Activated naive CD4-positive, alpha-beta T cell treated with anti-CD3 and anti-CD28 coated beads, Interleukin-2, amount 50 U/mL, for 72 hours (primary cell): ENCODE measurements at regions not wholly inside any gene's neighbourhood (a gene's known extent, or its start where the extent isn't known, plus 50 kb on each side); places are given as distances from the start of the nearest gene placed in this dataset.

Source experiments
- ATAC-seq, 2 donors: fragments of 150-1000 bp; cut with Tn5 transposase; 2 replicates each; pipeline ENCODE4 v1.10.0; 2021; ENCODE audit warnings: mild to moderate bottlenecking in 2 of 2, moderate library complexity in 2 of 2
- DNase-seq, 2 donors: peaks; one replicate each; pipeline ENCODE4 v3.0.0; 2021 to 2022; ENCODE audit warnings: low spot score in 2 of 2
- H3K27ac Mint-ChIP-seq, 2 donors: one replicate each; pipeline ENCODE4 v1.8.0; 2022; ENCODE audit warnings: mild to moderate bottlenecking in 2 of 2, mixed read lengths in 2 of 2
- H3K36me3 Mint-ChIP-seq, 2 donors: one replicate each; pipeline ENCODE4 v1.8.0; 2022; ENCODE audit warnings: mixed read lengths in 2 of 2
- H3K9me3 Mint-ChIP-seq, 2 donors: one replicate each; pipeline ENCODE4 v1.8.0; 2022; ENCODE audit warnings: mixed read lengths in 2 of 2

DNA sequence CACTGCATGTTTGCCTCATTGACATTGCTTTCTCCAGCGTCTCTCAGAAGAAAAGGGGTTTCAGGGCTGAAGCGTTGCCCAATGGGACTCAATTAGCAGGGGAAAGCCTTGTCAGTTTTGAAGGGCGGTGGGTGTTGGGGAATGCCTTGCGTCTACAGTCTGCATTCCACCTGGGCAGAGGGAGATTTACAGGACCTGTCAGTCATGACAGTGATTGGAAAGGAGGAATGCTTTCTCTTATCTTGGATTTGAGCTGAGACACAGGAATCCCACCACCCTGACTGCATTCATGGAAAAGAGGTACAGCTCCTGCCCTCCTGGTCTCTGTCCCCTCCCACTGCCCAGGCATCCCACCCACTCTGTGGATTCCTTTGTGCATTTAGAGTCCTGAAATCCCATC is 123.9 kb downstream of the ACKR3 start:
- no peaks in the 10 kb centered on the region for H3K9me3 Mint-ChIP-seq
- ATAC-seq (no peak), DNase-seq (no peak)
- no peak overlapping the region for H3K27ac Mint-ChIP-seq
- H3K36me3 Mint-ChIP-seq: no peaks in the 10 kb centered on the region

DNA sequence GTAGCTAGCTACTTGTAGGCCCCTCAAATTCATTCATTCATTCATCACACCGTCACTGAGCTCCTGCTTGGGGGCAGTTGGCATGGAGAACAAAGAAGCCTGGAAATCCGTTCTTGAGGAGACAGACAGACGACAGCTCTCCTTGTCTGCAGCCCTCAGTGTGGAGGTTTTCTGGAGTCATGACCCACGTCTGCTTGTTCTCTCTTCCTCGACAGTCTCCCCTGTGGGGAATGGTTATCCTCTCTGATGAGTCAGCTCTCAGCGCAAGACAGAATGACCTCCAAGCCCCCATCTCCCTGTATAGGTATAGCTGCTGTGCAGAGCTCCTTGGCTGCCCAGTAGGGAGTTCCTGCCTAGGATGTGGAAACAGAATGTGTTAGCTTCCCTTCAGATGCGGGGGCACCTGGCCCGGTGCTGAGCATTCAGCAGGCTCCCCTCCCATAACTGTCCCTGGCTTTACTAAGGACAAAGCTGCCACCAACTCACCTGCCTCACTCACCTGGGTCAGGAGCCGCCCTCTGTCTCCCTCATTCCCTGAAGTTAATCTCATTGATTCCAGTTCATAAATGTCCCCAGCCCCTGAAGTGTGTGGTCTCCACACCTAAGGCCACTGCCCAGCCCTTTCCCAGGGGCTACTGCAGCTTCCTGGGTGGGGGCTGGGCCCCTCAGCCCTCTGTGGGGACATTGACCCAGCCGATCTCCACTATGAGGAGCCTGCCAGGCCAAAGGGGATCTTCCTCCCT is 124.7 kb downstream of the ACKR3 start:
- H3K9me3 Mint-ChIP-seq: no peaks in the 10 kb centered on the region
- H3K27ac Mint-ChIP-seq: peak overlapping the region in 1 of 2 donors; percentile 93
- DNase-seq (no peak), ATAC-seq (no peak)
- H3K36me3 Mint-ChIP-seq: no peaks in the 10 kb centered on the region

DNA sequence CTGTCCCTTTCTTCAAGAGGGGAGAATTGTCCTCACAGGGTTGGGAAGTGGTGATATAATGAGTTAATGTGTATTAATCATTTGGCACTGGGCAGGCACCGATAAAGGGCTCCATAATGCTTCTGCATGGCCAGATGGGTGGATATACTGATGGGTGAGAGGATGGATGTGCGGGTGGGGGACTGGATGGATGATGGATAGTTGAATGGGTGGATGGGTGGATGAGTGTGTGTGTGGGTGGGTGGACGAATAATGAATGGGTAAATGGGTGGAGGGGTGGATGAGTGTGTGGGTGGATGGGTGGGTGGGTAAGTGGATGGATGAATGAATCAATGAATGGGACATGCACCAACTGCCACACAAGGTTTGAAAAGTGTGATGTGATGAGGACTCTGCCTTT is 127.2 kb downstream of the ACKR3 start:
- no peaks in the 10 kb centered on the region for H3K36me3 Mint-ChIP-seq
- DNase-seq: no peak
- H3K27ac Mint-ChIP-seq: no peak overlapping the region
- no peak for ATAC-seq
- H3K9me3 Mint-ChIP-seq: no peaks in the 10 kb centered on the region

DNA sequence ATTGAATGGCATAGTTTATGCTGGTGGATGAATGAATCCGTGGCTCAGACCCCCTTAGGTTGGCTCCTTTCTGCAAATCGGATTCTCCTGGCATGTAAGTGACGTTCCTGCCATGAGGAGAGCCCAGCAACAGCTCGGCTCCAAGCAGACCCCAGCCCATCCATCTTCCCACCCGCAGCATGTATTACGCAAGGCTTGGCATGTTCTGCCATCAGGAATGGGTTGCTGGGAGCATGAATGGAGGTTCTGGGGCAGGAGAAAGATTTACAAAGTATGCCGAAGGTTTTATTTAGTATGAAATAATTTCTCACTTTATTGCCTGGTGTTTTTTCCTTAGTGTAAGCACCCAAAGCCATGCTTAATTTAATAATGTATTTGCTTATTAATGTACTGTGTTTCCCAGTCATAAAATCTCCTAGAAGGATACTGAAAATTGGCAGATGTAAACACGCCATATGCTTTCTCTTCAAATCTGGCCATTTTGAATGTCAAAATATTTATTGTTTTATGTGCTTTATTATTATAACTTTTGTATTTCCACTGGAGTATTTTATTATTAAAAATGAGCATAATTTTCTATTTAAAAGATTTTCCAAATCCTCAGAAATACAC is 128.5 kb downstream of the ACKR3 start:
- no peaks in the 10 kb centered on the region for H3K36me3 Mint-ChIP-seq
- H3K27ac Mint-ChIP-seq: no peak overlapping the region
- H3K9me3 Mint-ChIP-seq: no peaks in the 10 kb centered on the region

DNA sequence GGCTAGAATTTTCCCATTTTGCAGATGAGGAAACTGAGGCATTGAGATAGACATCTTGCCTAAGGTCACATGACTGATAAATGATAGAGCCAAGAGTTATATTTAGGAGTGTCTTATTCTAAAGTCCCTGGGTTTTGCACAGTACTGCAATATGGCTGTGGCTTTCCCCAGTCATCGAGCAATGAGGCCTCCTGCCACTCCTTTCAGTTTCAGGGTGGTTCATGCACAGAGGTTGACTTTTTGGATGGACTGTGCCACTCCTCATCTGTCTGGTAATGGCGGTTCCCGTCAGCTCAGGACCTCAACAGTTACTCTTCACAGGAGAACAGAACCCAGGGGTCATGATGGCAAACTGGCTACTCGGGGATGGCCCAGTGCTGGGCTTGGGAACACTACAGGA is 131.1 kb downstream of the ACKR3 start:
- no peak for ATAC-seq
- no peak for DNase-seq
- Mint-ChIP-seq H3K9me3 (no peaks in the 10 kb centered on the region), H3K36me3 (no peaks in the 10 kb centered on the region), H3K27ac (no peak overlapping the region)

More for the DNA sequence above, 128.5 kb downstream of the ACKR3 start:
- no peak for ATAC-seq
- no peak for DNase-seq

DNA sequence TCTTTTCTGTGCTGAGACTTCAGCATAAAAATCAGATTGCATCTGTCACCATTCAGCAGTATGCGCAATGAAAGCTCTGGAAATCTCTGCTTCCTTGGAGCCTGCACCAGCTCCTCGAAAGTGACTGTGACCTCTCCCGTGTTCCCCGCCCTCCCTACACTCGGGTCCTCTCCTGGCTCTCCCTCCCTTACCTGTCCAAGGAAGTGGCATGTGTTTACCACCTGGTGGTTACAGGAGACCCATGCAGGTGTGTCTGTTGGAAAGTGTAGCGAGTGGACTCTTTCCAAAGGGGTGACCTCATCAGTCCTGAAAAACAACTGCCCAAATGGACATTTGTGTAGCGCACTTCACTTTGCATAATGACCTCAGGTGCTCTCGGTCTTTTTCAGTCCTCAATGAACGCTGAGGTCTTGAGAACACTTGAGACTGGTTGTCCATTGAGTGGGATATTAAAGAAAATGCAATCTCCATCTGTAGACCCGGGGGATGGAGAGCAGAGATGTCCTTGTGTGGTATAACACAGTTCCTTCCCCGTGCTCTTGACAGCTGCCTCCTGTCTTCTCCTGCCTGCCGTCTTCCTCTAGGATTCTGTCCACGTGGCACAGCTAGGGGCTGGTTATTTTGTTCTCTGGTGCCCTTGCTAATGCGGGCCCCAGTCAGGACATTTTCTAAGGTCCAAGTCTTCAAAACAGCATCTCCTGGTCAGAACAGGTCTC is 133.2 kb downstream of the ACKR3 start:
- H3K36me3 Mint-ChIP-seq: no peaks in the 10 kb centered on the region
- ATAC-seq: no peak
- DNase-seq: no peak
- H3K9me3 Mint-ChIP-seq: no peaks in the 10 kb centered on the region
- no peak overlapping the region for H3K27ac Mint-ChIP-seq

DNA sequence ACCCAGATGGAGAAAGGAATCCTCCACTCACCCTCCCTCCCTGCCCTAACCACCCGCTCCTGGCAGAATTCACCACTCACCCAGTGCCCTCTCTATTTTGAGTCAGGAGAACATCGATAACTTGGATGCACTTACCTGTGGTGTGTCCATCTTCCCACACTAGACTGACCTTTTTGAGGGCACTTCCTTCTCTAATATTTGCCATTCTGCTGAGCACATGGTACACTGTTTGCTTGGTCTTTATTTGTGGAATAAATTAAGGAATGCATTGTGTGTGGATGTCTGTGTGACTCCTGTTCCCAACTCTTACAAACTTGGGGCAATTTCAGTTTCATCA is 133.7 kb downstream of the ACKR3 start:
- no peak for DNase-seq
- Mint-ChIP-seq H3K27ac (no peak overlapping the region), H3K36me3 (no peaks in the 10 kb centered on the region), H3K9me3 (no peaks in the 10 kb centered on the region)
- ATAC-seq: no peak

DNA sequence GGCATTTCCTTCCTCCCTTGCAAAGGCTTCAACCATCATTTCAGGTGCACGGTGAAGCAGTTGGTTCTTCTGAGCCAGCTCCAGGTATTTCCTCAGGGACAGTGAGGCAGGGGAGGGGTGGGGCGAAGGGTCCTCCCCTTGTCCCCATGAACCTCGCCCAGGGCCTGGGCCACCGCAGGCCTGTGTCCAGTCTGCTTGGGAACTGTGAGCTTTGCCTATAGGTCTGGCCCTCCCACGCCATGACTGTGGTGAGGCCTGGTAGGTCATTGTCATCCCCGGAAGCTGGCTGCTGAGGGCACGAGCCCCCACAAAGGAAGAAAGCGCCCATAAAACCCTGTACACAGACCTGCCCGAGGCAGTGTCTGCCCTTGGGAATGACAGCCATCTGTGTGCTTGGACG is 134.3 kb downstream of the ACKR3 start:
- Mint-ChIP-seq H3K27ac (no peak overlapping the region), H3K36me3 (no peaks in the 10 kb centered on the region), H3K9me3 (no peaks in the 10 kb centered on the region)
- ATAC-seq (no peak), DNase-seq (no peak)

DNA sequence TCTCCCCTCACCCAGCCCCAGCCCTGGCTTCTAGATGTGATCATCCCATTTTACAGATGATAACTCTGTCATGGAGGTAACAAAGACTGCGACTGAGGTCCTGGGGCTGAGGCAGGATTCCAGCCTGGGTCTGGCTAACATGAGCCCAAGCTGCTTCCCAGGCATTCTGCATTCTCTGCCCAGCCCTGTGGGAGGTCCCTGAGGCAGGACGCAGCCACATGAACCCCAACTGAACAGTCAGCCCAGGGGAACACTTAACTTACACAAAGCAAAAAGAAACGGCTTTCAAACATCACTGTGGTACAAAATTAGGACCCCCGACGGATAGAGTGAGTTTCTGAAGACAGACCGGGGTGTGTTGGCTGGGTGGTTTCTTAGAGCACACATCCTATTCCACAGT is 135.3 kb downstream of the ACKR3 start:
- H3K9me3 Mint-ChIP-seq: no peaks in the 10 kb centered on the region
- no peaks in the 10 kb centered on the region for H3K36me3 Mint-ChIP-seq
- H3K27ac Mint-ChIP-seq: no peak overlapping the region
- ATAC-seq (no peak), DNase-seq (no peak)

DNA sequence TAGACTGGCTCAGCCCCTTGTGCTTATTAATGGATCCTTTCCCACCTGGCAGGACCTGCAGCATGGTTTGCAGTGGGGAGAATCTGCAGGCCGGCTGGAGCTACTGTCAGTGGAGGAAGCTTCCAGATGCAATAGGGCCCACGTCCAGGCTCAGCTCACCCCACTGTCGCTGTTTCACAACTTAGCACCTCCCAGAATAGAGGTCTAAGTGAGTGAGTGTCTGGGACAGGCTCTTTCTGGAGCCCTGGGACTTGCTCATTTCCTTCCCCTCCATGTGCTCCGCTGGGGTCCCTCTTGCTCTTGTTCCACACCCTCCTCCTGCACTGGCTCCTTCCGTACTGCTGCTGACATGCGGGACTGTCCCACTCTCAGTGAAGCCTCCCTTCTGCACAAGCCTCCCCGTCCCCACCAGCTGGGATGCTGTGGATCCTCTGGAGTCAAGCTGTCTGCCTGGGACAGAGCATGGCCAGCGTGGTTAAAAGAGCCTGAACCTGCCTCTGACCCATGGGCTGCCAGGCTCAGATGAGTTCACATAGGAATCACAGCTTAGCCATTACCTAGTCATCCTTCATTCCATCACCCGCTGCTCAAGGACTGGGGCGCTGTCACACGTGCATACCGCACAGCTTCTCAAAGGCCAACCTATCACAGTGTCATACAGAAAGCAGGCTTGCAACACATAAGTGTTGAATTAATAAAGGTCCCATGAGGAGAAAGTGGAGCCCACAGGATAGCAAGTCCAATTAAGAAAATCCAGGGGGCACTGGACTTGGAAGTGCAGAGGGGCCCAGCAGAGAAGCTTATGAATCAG is 135.9 kb downstream of the ACKR3 start:
- Mint-ChIP-seq H3K9me3 (no peaks in the 10 kb centered on the region), H3K36me3 (no peaks in the 10 kb centered on the region), H3K27ac (no peak overlapping the region)
- ATAC-seq (no peak), DNase-seq (no peak)

DNA sequence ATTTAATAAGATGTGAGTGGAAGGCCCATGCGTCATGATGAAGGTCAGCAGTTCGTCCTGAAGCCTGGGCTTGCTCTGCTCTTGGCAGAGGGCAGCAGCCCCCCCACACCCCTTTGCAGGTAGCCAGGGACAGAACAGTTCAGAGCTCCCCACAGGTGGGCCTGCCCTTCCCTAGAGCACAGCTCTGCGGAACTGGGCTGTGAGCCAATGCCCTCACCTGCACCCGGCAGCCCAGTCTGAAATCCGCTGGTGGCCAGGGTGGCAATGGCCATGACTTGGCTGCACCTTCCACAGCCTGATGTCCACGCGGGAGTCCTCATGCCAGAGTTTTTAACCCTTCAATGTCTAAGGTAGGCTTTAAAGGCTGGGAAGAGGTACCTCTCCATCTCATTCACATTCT is 136.7 kb downstream of the ACKR3 start:
- H3K36me3 Mint-ChIP-seq: no peaks in the 10 kb centered on the region
- H3K27ac Mint-ChIP-seq: no peak overlapping the region
- no peak for ATAC-seq

DNA sequence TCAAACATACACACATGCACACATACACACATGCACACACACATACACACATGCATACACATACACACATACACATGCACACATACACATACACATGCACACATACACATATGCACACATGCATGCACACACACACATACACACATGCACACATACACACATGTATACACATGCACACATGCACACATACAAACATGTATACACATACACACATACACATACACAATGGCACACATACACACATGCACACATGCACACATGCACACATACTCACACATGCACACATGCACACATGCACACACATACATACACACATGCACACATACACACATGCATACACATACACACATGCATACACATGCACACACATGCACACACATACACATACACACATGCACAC is 137.2 kb downstream of the ACKR3 start:
- ATAC-seq (no peak), DNase-seq (no peak)
- Mint-ChIP-seq H3K27ac (no peak overlapping the region), H3K9me3 (no peaks in the 10 kb centered on the region), H3K36me3 (no peaks in the 10 kb centered on the region)

More for the DNA sequence above, 136.7 kb downstream of the ACKR3 start:
- DNase-seq: no peak
- no peaks in the 10 kb centered on the region for H3K9me3 Mint-ChIP-seq

DNA sequence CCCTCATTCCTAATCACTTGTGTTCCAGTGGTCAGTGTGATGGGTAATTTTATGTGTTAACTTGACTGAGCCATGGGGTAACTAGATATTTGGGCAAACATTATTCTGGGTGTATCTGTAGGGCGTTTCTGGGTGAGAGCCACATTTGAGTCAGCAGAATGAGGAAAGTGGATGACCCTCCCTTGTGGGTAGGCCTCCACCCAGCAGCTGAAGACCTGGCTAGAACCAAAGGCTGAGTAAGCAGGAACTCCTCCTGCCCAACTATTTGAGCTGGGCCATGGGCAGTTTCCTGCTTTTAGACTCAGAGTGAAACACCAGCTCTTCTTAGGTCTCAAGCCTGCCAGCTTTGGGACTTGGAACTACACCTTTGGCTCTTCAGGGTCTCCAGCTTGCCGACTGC is 141.8 kb downstream of the ACKR3 start:
- DNase-seq: no peak
- no peak for ATAC-seq
- no peaks in the 10 kb centered on the region for H3K36me3 Mint-ChIP-seq
- no peaks in the 10 kb centered on the region for H3K9me3 Mint-ChIP-seq
- no peak overlapping the region for H3K27ac Mint-ChIP-seq

DNA sequence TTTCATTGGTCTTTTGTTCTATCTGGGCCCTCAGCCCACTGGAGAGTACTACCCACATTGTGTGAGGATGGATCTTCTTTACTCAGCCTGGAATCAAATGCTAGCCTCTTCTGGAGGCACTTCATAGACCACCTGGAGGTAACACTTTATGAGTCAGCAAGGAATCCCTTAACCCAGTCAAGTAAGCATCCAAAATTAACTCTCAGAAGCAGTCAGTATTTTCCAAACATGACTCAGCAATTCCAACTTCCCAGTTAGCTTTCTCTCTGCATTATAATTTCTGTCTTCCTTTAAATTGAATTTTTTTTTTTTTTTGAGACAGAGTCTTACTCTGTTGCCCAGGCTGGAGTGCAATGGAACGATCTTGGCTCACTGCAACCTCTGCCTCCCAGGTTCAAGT is 142.7 kb downstream of the ACKR3 start:
- Mint-ChIP-seq H3K27ac (no peak overlapping the region), H3K9me3 (no peaks in the 10 kb centered on the region), H3K36me3 (no peaks in the 10 kb centered on the region)
- ATAC-seq (no peak), DNase-seq (no peak)

DNA sequence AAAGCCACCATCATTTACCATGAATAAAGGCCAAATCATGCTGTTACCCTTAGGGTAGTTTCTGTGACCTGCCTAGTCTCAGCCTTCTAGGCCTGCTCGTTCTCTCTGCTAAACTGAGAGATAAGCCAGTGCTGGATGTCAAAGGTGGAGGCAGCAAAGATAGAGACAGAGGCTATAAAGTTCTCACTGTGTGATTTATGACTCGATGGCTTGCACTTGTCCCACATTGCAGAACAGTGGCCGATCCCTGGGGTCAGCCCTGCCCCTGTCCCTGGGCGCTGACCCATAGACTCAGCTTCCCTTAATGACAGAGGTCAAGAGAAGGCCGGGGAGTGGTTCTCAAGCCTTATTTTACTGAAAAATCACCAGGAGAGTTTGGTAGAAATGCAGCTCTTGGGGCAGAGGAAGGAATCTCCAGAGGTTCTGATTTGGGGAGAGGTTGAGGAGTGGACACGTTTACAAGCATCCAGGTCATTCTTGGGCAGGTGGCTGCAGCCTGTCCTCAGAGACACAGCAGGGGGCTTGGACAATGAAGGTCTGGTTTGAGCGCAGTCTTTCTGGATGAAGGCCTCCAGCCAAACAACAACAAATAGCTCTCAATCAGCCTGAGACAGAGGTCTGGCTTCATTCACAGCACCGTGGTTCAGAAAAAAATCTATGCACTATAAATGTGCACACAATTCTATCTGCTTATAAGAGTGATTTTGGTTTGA is 143.5 kb downstream of the ACKR3 start:
- no peak for ATAC-seq
- no peak overlapping the region for H3K27ac Mint-ChIP-seq
- no peaks in the 10 kb centered on the region for H3K36me3 Mint-ChIP-seq
- no peak for DNase-seq
- H3K9me3 Mint-ChIP-seq: no peaks in the 10 kb centered on the region

DNA sequence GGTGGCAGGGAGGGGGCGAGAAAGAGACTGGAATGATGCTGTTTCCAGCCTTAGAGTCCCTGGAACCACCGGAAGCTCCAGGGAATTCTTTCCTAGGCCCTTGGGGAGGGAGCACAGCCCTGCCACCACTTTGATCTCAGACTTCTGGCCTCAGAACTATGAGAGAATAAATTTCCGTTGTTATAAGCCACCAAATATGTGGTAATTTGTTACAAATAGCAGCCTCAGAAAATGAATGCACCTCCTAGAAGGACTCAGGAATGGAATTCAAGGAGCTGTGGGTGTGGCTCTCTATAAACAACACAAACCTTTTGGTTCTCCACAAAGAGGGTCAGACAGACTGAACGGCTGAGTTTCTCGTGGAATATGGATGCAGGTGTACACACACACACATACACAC is 144.5 kb downstream of the ACKR3 start:
- Mint-ChIP-seq H3K27ac (no peak overlapping the region), H3K36me3 (no peaks in the 10 kb centered on the region), H3K9me3 (no peaks in the 10 kb centered on the region)
- ATAC-seq: no peak
- no peak for DNase-seq

DNA sequence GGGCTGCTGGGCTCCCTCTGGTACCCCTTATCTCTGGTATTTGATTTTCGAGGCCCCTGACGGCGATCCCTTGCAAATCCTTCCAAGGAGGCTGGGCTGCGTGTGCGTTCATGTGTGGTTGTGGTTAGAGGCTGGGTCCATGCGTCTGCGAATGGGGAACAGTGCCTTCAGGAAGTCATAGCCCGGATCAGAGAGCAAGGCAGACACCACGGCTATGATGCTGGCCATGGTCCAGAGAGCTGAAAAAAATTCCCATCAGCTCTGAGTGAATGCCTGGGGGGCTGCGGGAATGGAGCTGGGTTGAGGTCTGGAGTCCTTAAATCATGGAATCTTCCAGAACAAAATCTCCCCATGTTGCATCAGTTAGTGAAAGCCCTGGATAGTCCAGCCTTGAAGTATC is 145.5 kb downstream of the ACKR3 start:
- Mint-ChIP-seq H3K36me3 (no peaks in the 10 kb centered on the region), H3K9me3 (no peaks in the 10 kb centered on the region), H3K27ac (no peak overlapping the region)
- ATAC-seq (no peak), DNase-seq (no peak)
